ENCODE measurements at regions not wholly inside any gene's neighbourhood (a gene's known extent, or its start where the extent isn't known, plus 50 kb on each side); places are given as distances from the start of the nearest gene placed in this dataset.

DNA sequence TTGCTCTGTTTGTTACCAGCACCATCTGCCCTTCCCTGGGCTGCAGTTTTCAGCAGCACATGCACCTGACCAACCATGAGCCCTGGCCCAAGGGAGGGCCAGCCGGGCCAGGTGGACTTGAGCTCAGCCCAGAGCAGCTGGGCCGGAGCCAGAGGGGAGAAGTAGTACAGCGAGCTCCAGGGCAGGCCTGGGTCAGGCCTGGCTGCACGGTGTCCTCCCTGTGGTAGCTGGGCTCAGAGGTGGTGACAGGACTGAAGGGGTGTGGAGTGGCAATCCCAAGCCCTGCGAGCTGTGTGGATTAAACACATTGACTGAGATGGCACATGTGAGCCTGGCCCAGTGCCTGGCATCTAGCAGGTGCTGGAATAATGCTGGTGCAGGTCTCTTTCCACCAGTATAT lies 222.2 kb downstream of the GLI2 start:
- no peak overlapping the region for H3K27ac ChIP-seq (ENCODE audit: insufficient read depth, low read depth, low read length)
- H3K9me3 ChIP-seq (replicated peaks; ENCODE audit: control insufficient read depth, insufficient read depth, low read length): no peaks in the 10 kb centered on the region
- H3K36me3 ChIP-seq (ENCODE audit: control insufficient read depth in 2 of 2, extremely low read depth in 1 of 2, insufficient read depth in 2 of 2, low read length in 2 of 2): no peaks in the 10 kb centered on the region
- POLR2A ChIA-PET: no interaction called here
- H3K4me3 ChIP-seq (replicated peaks in 1 of 3; ENCODE audit: insufficient read depth in 1 of 3, low read depth in 1 of 3, low read length in 3 of 3): no peak overlapping the region
- TF ChIP-seq FOS (IDR thresholded peaks at IDR 0.05; ENCODE audit: borderline replicate concordance, insufficient read depth, low read length): no peak
- TF ChIP-seq, protein P1, sequence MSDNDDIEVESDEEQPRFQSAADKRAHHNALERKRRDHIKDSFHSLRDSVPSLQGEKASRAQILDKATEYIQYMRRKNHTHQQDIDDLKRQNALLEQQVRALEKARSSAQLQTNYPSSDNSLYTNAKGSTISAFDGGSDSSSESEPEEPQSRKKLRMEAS (IDR thresholded peaks at IDR 0.05; ENCODE audit: insufficient read depth, insufficient read length): no peak
- no peak for TF ChIP-seq POLR2A (IDR thresholded peaks at IDR 0.05; ENCODE audit: low read depth, low read length)
- TF ChIP-seq MYC (IDR thresholded peaks at IDR 0.05; ENCODE audit: low read depth, low read length): no peak
- TF ChIP-seq POLR2AphosphoS5 (IDR thresholded peaks at IDR 0.05; ENCODE audit: insufficient read depth, low read depth, low read length): no peak
- TF ChIP-seq GATA2 (IDR thresholded peaks at IDR 0.05; ENCODE audit: insufficient read depth, insufficient read length, low read depth, low read length): no peak
- no peak for TF ChIP-seq EZH2 (IDR thresholded peaks at IDR 0.05; ENCODE audit: borderline replicate concordance, low read depth, low read length, severe bottlenecking)
- TF ChIP-seq, protein P2, sequence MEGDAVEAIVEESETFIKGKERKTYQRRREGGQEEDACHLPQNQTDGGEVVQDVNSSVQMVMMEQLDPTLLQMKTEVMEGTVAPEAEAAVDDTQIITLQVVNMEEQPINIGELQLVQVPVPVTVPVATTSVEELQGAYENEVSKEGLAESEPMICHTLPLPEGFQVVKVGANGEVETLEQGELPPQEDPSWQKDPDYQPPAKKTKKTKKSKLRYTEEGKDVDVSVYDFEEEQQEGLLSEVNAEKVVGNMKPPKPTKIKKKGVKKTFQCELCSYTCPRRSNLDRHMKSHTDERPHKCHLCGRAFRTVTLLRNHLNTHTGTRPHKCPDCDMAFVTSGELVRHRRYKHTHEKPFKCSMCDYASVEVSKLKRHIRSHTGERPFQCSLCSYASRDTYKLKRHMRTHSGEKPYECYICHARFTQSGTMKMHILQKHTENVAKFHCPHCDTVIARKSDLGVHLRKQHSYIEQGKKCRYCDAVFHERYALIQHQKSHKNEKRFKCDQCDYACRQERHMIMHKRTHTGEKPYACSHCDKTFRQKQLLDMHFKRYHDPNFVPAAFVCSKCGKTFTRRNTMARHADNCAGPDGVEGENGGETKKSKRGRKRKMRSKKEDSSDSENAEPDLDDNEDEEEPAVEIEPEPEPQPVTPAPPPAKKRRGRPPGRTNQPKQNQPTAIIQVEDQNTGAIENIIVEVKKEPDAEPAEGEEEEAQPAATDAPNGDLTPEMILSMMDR (IDR thresholded peaks at IDR 0.05; ENCODE audit: extremely low read depth in 1 of 2, insufficient read depth in 1 of 2, low read depth in 1 of 2, low read length in 2 of 2): no peak
- no peak for TF ChIP-seq JUN (IDR thresholded peaks at IDR 0.05; ENCODE audit: borderline replicate concordance, insufficient read depth, insufficient read length, low read depth)
- FAIRE-seq (no peak), DNase-seq (ENCODE audit: low read depth, low spot score) (no peak)
- H2AFZ ChIP-seq (ENCODE audit: low read depth, low read length): no peak overlapping the region
- no peak overlapping the region for H3K9ac ChIP-seq (replicated peaks; ENCODE audit: extremely low read depth, insufficient read depth, low read length)
- H3K9me1 ChIP-seq (replicated peaks; ENCODE audit: control insufficient read depth, extremely low read depth, insufficient read depth, low read length): no peaks in the 10 kb centered on the region
- H3K27me3 ChIP-seq (ENCODE audit: control insufficient read depth in 2 of 2, insufficient read depth in 2 of 2, low read length in 2 of 2): no peaks in the 10 kb centered on the region
- H3K4me1 ChIP-seq (ENCODE audit: control insufficient read depth, extremely low read depth, insufficient read depth, low read length): no peaks in the 10 kb centered on the region
- CTCF ChIA-PET: interaction anchor here (0.8 kb wide), 1 partner anchor 261 kb away, joined by 4 read pairs; no protein-coding TSS in a partner anchor
- H4K20me1 ChIP-seq (replicated peaks; ENCODE audit: control insufficient read depth, extremely low read depth, insufficient read depth, low read length): no peaks in the 10 kb centered on the region
- no peak overlapping the region for H3K4me2 ChIP-seq (ENCODE audit: insufficient read depth, low read length)
- BruUV-seq (replicated peaks): no TSS peak
- intact Hi-C loops (cut with micrococcal nuclease) (loop anchor here (5.0 kb wide), 1 partner anchor 114 kb away; no protein-coding TSS in a partner anchor), dilution Hi-C loops (cut with MboI; ENCODE audit: extremely low pct_ligation_motif_present, low sequenced_read_pairs) (no loop called here)
- no peaks in the 10 kb centered on the region for H3K79me2 ChIP-seq (ENCODE audit: control insufficient read depth, insufficient read depth, low read length)
